ENCODE measurements at regions not wholly inside any gene's neighbourhood (a gene's known extent, or its start where the extent isn't known, plus 50 kb on each side); places are given as distances from the start of the nearest gene placed in this dataset.

GRCh38 chrX:126395909-126396308, 156.7 kb downstream of the DCAF12L1 start:
- DNase-seq, result no peak

- no peak for DNase-seq
Observed at GRCh38 chrX:126394681-126395080, 157.9 kb downstream of the DCAF12L1 start.

- DNase-seq, result no peak
Observed at GRCh38 chrX:126393284-126393683, 159.3 kb downstream of the DCAF12L1 start.

- no peak for DNase-seq
Observed at GRCh38 chrX:126376465-126376864, 176.1 kb downstream of the DCAF12L1 start.

- peak; percentile 53 for DNase-seq
Observed at GRCh38 chrX:126342859-126343258, 176.8 kb upstream of the DCAF12L2 start.

GRCh38 chrX:126339928-126340327, 173.8 kb upstream of the DCAF12L2 start:
- DNase-seq, result no peak

- DNase-seq, result no peak
Observed at GRCh38 chrX:126338916-126339315, 172.8 kb upstream of the DCAF12L2 start.

- DNase-seq, result no peak
Observed at GRCh38 chrX:126300401-126300800, 134.3 kb upstream of the DCAF12L2 start.

- no peak for DNase-seq
Observed at GRCh38 chrX:126272795-126273497, 106.9 kb upstream of the DCAF12L2 start.

- DNase-seq, result no peak
Observed at GRCh38 chrX:126265116-126265515, 99.0 kb upstream of the DCAF12L2 start.

- no peak for DNase-seq
Observed at GRCh38 chrX:126238220-126238619, 72.1 kb upstream of the DCAF12L2 start.

- DNase-seq, result no peak
Observed at GRCh38 chrX:126237524-126237923, 71.4 kb upstream of the DCAF12L2 start.

Data from NCI-H2029 (cell line).